Cardiac fibroblast (primary cell): ENCODE measurements at regions not wholly inside any gene's neighbourhood (a gene's known extent, or its start where the extent isn't known, plus 50 kb on each side); places are given as distances from the start of the nearest gene placed in this dataset.
A peak's percentile ranks its signal among the peaks of the same experiment; 100 is the strongest.
"Not testable (repeated sequence)": the region's sequence is repeated elsewhere in the genome, so short reads cannot be mapped to it uniquely, and the experiment has no call there.

Experiments
- DNase-seq, 2 donors: peaks; one replicate each; pipeline versions ENCODE4 v3.0.0 to v3.0.0-alpha.2; 2010; ENCODE audit warnings: low read depth in 2 of 2
- H3K4me3 ChIP-seq, 2 donors: replicated peaks in 1 of 2; 1 replicate in 1 of 2; 2 replicates in 1 of 2; pipeline ENCODE4 v1.5.1; 2011; ENCODE audit warnings: low read depth in 2 of 2, low read length in 2 of 2, mild to moderate bottlenecking in 2 of 2, moderate library complexity in 1 of 2
- TF ChIP-seq, protein P1 (sequence below): IDR thresholded peaks from one replicate; pipeline ENCODE4 v1.5.1; 2011; ENCODE audit warnings: low read depth, mild to moderate bottlenecking, low read length, inconsistent platforms

DNA sequence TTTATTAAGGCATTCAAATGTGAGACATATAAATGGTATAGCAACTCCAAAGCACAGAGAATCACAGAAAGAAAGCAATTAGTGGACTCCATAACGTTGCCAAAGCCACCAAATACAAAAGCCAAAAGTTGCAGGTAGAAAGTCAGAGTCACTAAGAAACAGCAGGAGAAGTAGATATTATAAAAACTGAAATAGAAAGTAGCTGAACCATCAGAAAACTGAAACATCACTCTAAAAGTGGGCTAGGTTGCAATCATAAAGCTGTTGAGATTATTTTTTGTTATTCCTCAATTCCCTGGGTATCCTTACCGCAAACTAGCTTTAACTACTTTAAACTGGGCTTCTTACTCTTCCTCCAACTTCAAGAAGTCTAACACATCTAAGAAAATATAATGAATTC, 108.1 kb upstream of the ARRDC3 start:
- no peak overlapping the region for H3K4me3 ChIP-seq
- no peak for DNase-seq
- TF ChIP-seq, protein P1, sequence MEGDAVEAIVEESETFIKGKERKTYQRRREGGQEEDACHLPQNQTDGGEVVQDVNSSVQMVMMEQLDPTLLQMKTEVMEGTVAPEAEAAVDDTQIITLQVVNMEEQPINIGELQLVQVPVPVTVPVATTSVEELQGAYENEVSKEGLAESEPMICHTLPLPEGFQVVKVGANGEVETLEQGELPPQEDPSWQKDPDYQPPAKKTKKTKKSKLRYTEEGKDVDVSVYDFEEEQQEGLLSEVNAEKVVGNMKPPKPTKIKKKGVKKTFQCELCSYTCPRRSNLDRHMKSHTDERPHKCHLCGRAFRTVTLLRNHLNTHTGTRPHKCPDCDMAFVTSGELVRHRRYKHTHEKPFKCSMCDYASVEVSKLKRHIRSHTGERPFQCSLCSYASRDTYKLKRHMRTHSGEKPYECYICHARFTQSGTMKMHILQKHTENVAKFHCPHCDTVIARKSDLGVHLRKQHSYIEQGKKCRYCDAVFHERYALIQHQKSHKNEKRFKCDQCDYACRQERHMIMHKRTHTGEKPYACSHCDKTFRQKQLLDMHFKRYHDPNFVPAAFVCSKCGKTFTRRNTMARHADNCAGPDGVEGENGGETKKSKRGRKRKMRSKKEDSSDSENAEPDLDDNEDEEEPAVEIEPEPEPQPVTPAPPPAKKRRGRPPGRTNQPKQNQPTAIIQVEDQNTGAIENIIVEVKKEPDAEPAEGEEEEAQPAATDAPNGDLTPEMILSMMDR, result no peak

DNA sequence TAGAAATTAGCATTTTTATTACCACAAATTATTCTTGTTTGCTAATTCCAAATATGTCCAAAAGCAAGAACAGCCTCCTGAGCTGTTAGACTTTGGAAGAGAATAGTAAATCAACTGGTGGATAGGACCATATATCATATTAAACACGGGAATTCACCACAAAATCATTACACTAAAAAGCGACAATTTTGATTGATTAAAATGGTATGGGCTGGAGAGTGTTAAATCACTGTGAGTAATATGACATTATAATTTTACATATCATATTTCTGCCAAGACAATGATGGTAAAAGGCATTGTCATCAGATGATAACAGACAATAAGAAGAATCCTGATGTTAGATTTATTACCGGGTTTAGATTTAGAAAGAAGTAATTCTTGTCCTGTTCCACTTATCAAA, 107.2 kb upstream of the ARRDC3 start:
- TF ChIP-seq, protein P1, result no peak
- no peak overlapping the region for H3K4me3 ChIP-seq
- DNase-seq, result no peak

DNA sequence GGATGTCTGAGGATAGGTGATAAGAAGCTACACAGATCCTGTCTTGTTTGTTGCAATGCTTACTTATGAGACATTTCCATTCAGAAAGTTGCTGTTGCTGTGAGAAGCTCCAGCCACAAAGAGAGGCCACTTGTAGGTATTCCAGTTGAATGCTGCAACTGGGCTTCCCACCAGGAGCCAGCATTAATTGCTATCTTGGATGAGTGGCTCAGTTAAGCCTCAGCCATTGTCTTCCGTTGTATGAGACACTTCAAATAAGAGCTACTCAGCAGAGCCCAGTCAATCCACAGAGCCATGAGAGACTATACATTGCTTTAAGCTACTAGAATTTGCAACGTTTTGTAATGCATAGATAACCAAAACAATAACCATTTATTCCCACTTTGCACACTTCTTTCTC, 104.3 kb upstream of the ARRDC3 start:
- no peak overlapping the region for H3K4me3 ChIP-seq
- no peak for DNase-seq
- TF ChIP-seq, protein P1, result no peak

DNA sequence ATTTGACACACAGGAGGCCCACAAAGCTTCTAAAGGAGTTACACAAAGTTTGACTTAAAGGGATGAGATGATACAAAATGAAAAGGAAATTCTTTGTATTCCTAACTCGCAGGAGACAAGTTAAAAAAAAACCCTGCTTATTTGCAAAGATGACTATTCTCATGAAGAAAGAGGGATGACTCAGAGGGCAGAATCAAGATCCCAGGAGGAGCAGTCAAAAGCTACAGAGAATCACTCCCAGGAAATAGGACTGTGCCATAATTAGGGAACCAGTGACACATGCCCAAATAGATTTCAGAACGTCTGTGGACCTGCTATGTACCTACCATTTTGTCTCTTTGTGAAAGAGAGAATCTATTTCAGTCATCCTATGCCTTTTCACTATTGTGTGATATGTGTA, 103.5 kb upstream of the ARRDC3 start:
- no peak overlapping the region for H3K4me3 ChIP-seq
- DNase-seq, result peak in 1 of 2 donors; percentile 75
- TF ChIP-seq, protein P1, result no peak

DNA sequence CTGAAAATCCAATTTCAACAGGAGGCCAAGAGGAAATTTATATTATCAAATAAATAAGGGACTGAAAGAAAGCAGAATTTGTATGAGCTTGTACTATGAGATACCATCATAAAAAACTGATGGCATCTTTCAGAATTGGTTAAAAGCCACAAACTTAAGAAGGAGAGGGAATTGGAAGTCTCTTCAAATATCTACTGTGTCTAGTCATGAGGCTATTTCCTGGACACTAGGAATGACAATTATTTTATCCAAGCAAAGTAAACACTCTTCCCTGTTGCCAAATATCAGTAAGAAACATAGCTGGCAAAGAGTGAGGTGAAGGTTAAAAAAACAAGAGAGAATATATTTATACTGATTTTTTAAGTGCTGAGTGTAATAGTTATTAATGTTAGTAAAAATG, 101.5 kb upstream of the ARRDC3 start:
- DNase-seq, result peak in 1 of 2 donors; percentile 26
- H3K4me3 ChIP-seq, result no peak overlapping the region
- TF ChIP-seq, protein P1, result no peak

DNA sequence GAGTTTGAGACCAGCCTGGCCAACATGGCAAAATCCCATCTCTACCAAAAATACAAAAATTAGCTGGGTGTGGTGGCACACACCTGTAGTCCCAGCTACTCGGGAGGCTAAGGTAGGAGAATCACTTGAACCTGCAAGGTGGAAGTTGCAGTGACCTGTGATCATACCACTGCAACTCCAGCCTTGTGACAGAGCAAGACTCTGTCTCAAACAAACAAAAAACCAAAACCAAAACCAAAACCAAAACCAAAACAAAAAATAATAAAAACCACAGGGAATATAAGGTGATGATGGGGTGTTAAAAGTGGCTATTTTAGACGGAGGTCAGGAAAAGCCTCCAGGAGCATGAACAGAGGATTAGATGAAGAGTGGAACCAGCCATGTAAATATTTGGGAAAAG, 96.3 kb upstream of the ARRDC3 start:
- DNase-seq, H3K4me3 ChIP-seq: not testable (repeated sequence)

DNA sequence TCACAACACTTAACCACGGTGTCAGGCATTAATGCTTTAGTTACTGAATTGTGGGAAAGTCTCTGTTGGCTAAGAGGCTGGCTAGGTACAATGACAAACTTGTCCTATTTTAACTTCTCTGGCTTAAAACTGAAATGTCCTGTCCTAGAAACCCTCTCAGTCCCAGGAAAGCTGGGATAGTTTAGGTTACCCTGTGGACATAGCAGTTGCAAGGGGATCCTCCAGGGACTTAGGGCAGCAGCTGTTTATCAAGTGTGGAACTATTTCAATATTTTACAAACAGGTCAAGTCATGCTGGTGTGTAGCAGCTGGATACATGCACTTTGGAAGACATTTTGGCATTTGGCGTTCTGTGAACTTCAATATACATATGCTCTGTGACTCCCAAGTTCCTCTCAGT, 95.0 kb upstream of the ARRDC3 start:
- H3K4me3 ChIP-seq, result no peak overlapping the region
- DNase-seq, result no peak
- TF ChIP-seq, protein P1, result no peak
